OCI-LY7 (cell line): ENCODE measurements at regions not wholly inside any gene's neighbourhood (a gene's known extent, or its start where the extent isn't known, plus 50 kb on each side); places are given as distances from the start of the nearest gene placed in this dataset.

Source experiments
- EZH2phosphoT487 ChIP-seq: fragments of 200-600 bp; sonication (generic); IDR thresholded peaks from 2 replicates; pipeline ENCODE4 v1.6.1; 2018; ENCODE audit warnings: low read depth, borderline replicate concordance, mild to moderate bottlenecking, mixed run types, antibody characterized with exemption, low read length, moderate library complexity, mixed read lengths
- TF ChIP-seq, protein P1 (sequence below): fragments of 200-600 bp; sonication (generic); conservative IDR thresholded peaks from 2 replicates; pipeline ENCODE4 v1.5.1; 2014; ENCODE audit warnings: mild to moderate bottlenecking, antibody characterized with exemption, low read length, moderate library complexity, mixed read lengths

DNA sequence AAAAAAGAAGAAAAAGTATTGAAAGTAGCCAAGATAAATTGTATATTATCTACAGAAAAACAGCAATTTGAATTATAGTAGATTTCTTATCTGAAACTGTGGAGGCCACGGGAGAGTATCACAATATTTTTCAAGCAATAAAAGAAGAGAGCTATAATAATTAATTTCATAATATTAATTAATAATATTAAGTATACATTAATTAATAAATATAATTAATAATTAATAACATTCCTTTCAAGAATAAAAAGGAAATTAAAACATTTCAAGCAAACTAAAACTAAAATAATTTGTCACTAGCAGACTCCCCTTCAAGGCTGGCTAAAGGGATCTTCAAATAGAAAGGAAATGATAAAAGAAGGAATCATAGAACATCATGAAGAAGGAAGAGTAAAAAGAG is 372.7 kb upstream of the KYNU start:
- TF ChIP-seq, protein P1, sequence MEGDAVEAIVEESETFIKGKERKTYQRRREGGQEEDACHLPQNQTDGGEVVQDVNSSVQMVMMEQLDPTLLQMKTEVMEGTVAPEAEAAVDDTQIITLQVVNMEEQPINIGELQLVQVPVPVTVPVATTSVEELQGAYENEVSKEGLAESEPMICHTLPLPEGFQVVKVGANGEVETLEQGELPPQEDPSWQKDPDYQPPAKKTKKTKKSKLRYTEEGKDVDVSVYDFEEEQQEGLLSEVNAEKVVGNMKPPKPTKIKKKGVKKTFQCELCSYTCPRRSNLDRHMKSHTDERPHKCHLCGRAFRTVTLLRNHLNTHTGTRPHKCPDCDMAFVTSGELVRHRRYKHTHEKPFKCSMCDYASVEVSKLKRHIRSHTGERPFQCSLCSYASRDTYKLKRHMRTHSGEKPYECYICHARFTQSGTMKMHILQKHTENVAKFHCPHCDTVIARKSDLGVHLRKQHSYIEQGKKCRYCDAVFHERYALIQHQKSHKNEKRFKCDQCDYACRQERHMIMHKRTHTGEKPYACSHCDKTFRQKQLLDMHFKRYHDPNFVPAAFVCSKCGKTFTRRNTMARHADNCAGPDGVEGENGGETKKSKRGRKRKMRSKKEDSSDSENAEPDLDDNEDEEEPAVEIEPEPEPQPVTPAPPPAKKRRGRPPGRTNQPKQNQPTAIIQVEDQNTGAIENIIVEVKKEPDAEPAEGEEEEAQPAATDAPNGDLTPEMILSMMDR = no peak
- TF ChIP-seq EZH2phosphoT487 = no peak
